Medulla oblongata (tissue), 1 donor: ENCODE measurements at regions not wholly inside any gene's neighbourhood (a gene's known extent, or its start where the extent isn't known, plus 50 kb on each side); places are given as distances from the start of the nearest gene placed in this dataset.
A peak's percentile ranks its signal among the peaks of the same experiment; 100 is the strongest.

Experiments used
- DNase-seq: peaks from one replicate; pipeline ENCODE4 v3.0.0-alpha.2; 2015; ENCODE audit errors: extremely low spot score

- no peak for DNase-seq
Measured at GRCh38 chr12:97324471-97324870, 138.1 kb upstream of the RMST start.

- DNase-seq, result no peak
Measured at GRCh38 chr12:97335115-97335514, 127.5 kb upstream of the RMST start.

DNA sequence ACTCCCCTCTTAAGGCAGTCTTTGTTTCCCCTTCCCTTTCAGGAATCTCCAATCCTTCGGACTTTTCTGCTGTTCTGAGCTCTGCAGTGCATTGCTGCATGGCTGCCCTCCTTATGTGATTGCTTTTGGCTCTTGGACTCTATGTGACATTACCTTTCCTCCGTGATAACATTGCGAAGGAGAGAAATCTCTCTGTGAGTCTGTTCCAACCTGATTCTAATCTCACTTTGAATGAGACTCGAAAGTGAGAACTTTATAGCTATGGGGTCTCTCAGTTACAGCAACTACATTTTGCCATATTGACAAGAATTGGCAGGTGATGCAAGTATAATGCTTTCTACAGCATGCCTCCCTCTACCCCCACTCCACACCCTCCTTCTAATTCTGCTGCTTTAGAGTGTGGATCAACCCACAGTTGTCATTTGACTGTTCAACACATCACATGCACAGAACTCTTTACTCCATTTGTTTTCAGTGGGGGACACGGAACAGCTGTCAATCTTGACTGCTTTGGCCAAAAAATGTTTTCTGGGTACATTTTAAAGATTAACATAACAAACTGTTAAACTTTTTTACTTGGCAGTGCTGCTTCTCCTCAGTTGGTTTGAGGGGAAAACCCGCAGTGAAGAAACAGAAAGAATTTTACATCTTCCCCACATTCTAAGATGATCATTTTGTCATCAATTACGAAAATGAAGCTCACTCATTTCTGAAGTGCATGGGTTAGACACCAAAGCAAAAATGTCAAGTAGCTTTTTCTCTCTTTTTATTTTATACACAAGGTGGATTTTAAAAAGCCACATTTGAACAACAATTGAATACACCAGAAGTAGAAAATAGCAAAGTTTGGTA lies 125.5 kb upstream of the RMST start:
- no peak for DNase-seq

- no peak for DNase-seq
Measured at GRCh38 chr12:97342130-97342529, 120.5 kb upstream of the RMST start.

DNA sequence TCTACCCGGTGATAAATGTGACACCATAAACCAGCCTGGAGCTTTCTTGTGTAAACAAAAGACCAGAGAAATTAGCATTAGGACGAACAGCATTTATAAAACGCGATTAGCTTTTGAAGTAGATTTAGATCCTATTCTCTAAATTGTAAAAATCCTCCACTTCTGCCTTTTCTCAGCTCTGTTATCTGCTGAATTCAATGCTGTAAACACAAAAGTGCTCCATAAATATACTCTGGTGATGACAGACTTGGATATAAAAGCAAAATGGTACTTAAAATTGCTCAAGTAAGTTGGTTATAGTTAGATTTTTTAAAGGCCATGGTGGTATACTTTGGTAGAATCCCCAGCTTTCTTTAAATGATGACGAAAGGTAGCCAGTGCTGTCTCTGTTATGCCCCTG lies 114.6 kb upstream of the RMST start:
- DNase-seq, result no peak

- DNase-seq, result no peak
Measured at GRCh38 chr12:97358361-97358760, 104.2 kb upstream of the RMST start.

- DNase-seq, result no peak
Measured at GRCh38 chr12:97359021-97359690, 103.4 kb upstream of the RMST start.

- no peak for DNase-seq
Measured at GRCh38 chr12:97363693-97364092, 98.9 kb upstream of the RMST start.

DNA sequence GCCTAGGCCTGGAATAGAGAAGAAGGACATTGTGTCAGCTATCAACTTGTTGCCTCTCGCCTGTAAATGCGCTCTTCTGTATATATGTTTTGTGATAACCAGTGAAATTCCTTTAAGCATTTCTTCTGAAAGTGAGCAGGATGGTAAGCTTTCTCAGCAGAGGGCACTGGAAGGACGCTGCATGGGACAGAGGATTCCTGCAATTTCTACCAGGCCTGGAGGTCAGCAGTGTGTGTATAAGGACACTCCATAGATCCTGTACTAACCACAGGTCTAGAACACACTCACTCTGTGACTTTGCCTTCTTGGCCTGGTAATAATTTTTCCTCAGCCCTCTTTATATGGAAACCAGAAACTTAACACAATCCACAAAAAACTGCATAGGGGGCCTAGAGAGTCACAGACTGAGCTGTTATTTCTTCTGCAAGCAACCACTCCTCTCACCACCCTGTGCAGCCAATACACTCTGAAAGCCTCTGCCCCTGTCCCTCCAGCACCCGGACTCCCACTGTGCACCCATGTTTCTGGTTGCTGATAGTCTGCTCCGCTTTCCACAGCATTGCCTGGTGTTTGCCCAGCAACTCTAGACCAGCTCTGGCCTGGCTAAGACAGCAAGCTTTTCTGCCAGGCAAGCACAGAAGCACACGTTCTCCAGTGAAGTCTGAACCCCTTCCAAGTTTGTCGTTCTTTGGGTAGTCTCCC lies 94.0 kb upstream of the RMST start:
- DNase-seq, result peak; percentile 13

GRCh38 chr12:97375310-97375709 lies 87.3 kb upstream of the RMST start:
- no peak for DNase-seq

- peak; percentile 9 for DNase-seq
Measured at GRCh38 chr12:97380440-97380839, 82.2 kb upstream of the RMST start.

DNA sequence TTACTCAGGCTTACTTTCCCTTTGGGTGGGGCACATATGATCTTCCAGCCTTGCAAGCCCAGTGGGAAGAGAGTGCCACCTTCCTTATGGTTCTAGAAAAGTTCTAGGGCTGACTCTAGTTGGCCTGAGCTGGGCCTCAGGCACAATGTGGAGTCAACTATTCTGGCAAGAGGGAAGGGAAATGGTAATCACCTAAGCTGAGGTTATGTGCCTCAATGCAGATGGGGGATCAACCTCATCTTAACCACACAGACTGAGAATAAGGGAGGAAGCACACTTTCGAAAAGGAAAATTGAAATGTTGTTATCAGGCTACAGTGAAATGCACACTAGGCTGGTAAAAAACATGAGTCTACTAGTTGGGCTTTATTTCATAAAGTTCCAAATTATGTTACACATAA lies 77.5 kb upstream of the RMST start:
- no peak for DNase-seq

DNA sequence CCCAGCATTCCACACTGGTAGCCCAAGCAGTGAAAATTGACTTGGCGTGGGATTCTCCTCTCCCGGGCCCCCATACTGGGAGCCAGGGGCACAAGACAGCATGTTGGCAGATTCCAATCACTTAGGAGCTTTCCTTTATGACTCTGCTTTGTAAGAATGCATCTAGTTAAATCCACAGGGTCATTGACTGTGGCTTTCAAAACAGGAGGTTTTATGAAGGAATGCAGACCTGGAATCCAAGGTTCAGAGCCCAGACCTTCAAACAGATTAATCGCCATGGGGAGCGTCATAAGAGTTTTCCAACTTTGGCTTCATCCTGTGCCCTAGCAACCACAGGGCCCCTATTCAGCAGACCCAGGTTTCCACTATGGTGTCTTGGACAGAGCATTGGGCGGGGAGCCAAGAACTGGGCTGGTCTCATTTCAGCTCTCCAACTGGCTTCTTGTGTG lies 76.4 kb upstream of the RMST start:
- DNase-seq, result peak; percentile 81

- DNase-seq, result no peak
Measured at GRCh38 chr12:97387844-97388243, 74.8 kb upstream of the RMST start.

- no peak for DNase-seq
Measured at GRCh38 chr12:97394657-97395056, 67.9 kb upstream of the RMST start.

DNA sequence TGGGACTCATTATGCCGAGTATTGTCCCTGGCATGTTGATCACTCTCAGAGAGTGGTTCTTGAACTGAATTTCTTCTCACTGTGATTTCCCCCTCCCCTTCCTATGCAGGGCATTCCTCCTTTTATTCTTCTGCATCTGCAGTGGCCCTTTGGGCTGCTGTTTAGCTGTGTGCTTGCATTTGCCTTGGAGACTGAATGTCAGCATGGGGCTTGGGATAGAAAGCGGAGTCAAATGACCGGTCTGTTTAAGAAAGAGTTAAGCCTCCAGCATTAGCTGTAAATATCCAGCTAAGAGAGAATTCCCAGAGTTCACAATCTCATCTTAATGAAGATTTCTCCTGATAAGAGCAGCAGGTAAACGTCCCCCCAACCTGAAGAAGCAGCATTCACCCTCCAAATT lies 65.6 kb upstream of the RMST start:
- no peak for DNase-seq

GRCh38 chr12:97398704-97399103 lies 63.9 kb upstream of the RMST start:
- DNase-seq, result no peak

- DNase-seq, result no peak
Measured at GRCh38 chr12:97404093-97404492, 58.5 kb upstream of the RMST start.

- peak; percentile 74 for DNase-seq
Measured at GRCh38 chr12:97404543-97404942, 58.1 kb upstream of the RMST start.

GRCh38 chr12:97408363-97408762 lies 54.2 kb upstream of the RMST start:
- no peak for DNase-seq

DNA sequence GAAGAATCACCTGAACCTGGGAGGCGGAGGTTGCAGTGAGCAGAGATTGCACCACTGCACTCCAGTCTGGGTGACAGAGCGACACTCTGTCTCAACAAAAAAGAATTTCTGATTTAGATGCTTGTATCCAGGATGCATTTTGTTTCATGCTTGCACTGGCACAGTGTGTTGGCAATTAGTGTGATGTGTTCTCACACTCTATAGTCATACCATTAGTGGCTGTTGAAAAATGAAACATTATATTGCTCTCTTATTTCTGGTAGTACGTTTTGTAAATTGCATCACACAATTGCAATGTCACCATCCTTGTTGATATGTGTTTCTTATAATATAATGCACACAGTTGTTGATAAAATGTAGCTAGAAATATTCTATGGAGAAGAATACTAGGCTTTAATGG lies 51.3 kb upstream of the RMST start:
- no peak for DNase-seq
